Central memory CD8-positive, alpha-beta T cell (primary cell): ENCODE measurements at regions not wholly inside any gene's neighbourhood (a gene's known extent, or its start where the extent isn't known, plus 50 kb on each side); places are given as distances from the start of the nearest gene placed in this dataset.

Experiments
- ATAC-seq: fragments of 150-1000 bp; cut with Tn5 transposase; replicated peaks from 2 replicates; pipeline ENCODE4 v1.10.0; 2022; ENCODE audit warnings: mild to moderate bottlenecking, moderate FRiP score, moderate number of reproducible peaks; ENCODE audit not compliant: poor library complexity, severe bottlenecking; ENCODE audit errors: extremely low read depth
- DNase-seq, 2 donors: peaks; one replicate each; pipeline ENCODE4 v3.0.0; 2021; ENCODE audit warnings: low spot score in 2 of 2
- H3K27ac Mint-ChIP-seq: one replicate; pipeline ENCODE4 v1.8.0; 2022; ENCODE audit warnings: low read depth, mild to moderate bottlenecking, moderate library complexity, mixed read lengths
- H3K27me3 Mint-ChIP-seq: one replicate; pipeline ENCODE4 v1.8.0; 2022; ENCODE audit warnings: mixed read lengths
- H3K36me3 Mint-ChIP-seq: one replicate; pipeline ENCODE4 v1.8.0; 2022; ENCODE audit warnings: mild to moderate bottlenecking, moderate library complexity, mixed read lengths; ENCODE audit not compliant: insufficient read depth
- H3K4me1 Mint-ChIP-seq: one replicate; pipeline ENCODE4 v1.8.0; 2022; ENCODE audit warnings: mixed read lengths
- H3K4me3 Mint-ChIP-seq: one replicate; pipeline ENCODE4 v1.8.0; 2022; ENCODE audit warnings: mild to moderate bottlenecking, moderate library complexity, mixed read lengths
- H3K9me3 Mint-ChIP-seq: one replicate; pipeline ENCODE4 v1.8.0; 2022; ENCODE audit warnings: mixed read lengths

- DNase-seq (no peak), ATAC-seq (no peak)
- Mint-ChIP-seq H3K27me3 (no peaks in the 10 kb centered on the region), H3K9me3 (no peaks in the 10 kb centered on the region), H3K4me3 (no peak overlapping the region), H3K4me1 (no peaks in the 10 kb centered on the region), H3K36me3 (no peaks in the 10 kb centered on the region), H3K27ac (no peak overlapping the region)
Observed at GRCh38 chr6:102717252-102717651, 1323.7 kb downstream of the GRIK2 start.

GRCh38 chr6:102701019-102701418 lies 1307.5 kb downstream of the GRIK2 start:
- H3K27me3 Mint-ChIP-seq = no peaks in the 10 kb centered on the region
- no peak for DNase-seq
- H3K27ac Mint-ChIP-seq = no peak overlapping the region
- no peak for ATAC-seq
- no peak overlapping the region for H3K4me3 Mint-ChIP-seq
- peaks cover 17% of the 10 kb centered on the region for H3K9me3 Mint-ChIP-seq
- no peaks in the 10 kb centered on the region for H3K4me1 Mint-ChIP-seq
- no peaks in the 10 kb centered on the region for H3K36me3 Mint-ChIP-seq

GRCh38 chr6:102686461-102686860 lies 1293.0 kb downstream of the GRIK2 start:
- no peaks in the 10 kb centered on the region for H3K27me3 Mint-ChIP-seq
- no peaks in the 10 kb centered on the region for H3K36me3 Mint-ChIP-seq
- ATAC-seq (no peak), DNase-seq (no peak)
- no peak overlapping the region for H3K4me3 Mint-ChIP-seq
- no peaks in the 10 kb centered on the region for H3K4me1 Mint-ChIP-seq
- H3K27ac Mint-ChIP-seq = no peak overlapping the region
- H3K9me3 Mint-ChIP-seq = peaks cover 16% of the 10 kb centered on the region

GRCh38 chr6:102680413-102680812 lies 1286.9 kb downstream of the GRIK2 start:
- no peaks in the 10 kb centered on the region for H3K4me1 Mint-ChIP-seq
- no peaks in the 10 kb centered on the region for H3K36me3 Mint-ChIP-seq
- H3K9me3 Mint-ChIP-seq = peaks cover 13% of the 10 kb centered on the region
- DNase-seq (no peak), ATAC-seq (no peak)
- no peaks in the 10 kb centered on the region for H3K27me3 Mint-ChIP-seq
- H3K27ac Mint-ChIP-seq = no peak overlapping the region
- no peak overlapping the region for H3K4me3 Mint-ChIP-seq

GRCh38 chr6:102679865-102680264 lies 1286.4 kb downstream of the GRIK2 start:
- Mint-ChIP-seq H3K27me3 (no peaks in the 10 kb centered on the region), H3K36me3 (no peaks in the 10 kb centered on the region), H3K4me1 (no peaks in the 10 kb centered on the region), H3K27ac (no peak overlapping the region), H3K9me3 (peaks cover 13% of the 10 kb centered on the region), H3K4me3 (no peak overlapping the region)
- ATAC-seq = no peak
- no peak for DNase-seq

GRCh38 chr6:102677225-102677624 lies 1283.7 kb downstream of the GRIK2 start:
- ATAC-seq = no peak
- no peaks in the 10 kb centered on the region for H3K4me1 Mint-ChIP-seq
- no peaks in the 10 kb centered on the region for H3K27me3 Mint-ChIP-seq
- no peaks in the 10 kb centered on the region for H3K36me3 Mint-ChIP-seq
- DNase-seq = no peak
- peaks cover 6% of the 10 kb centered on the region for H3K9me3 Mint-ChIP-seq
- H3K4me3 Mint-ChIP-seq = no peak overlapping the region
- no peak overlapping the region for H3K27ac Mint-ChIP-seq

GRCh38 chr6:102670735-102671134 lies 1277.2 kb downstream of the GRIK2 start:
- Mint-ChIP-seq H3K27ac (no peak overlapping the region), H3K9me3 (peaks cover 11% of the 10 kb centered on the region), H3K36me3 (no peaks in the 10 kb centered on the region)

GRCh38 chr6:102662851-102663250 lies 1269.3 kb downstream of the GRIK2 start:
- Mint-ChIP-seq H3K4me3 (no peak overlapping the region), H3K27ac (no peak overlapping the region), H3K36me3 (no peaks in the 10 kb centered on the region), H3K4me1 (no peaks in the 10 kb centered on the region), H3K9me3 (peaks cover 22% of the 10 kb centered on the region), H3K27me3 (no peaks in the 10 kb centered on the region)
- DNase-seq (no peak), ATAC-seq (no peak)

More at GRCh38 chr6:102670735-102671134, 1277.2 kb downstream of the GRIK2 start:
- no peaks in the 10 kb centered on the region for H3K4me1 Mint-ChIP-seq
- H3K4me3 Mint-ChIP-seq = no peak overlapping the region
- ATAC-seq (no peak), DNase-seq (no peak)
- H3K27me3 Mint-ChIP-seq = no peaks in the 10 kb centered on the region

GRCh38 chr6:102660303-102660702 lies 1266.8 kb downstream of the GRIK2 start:
- Mint-ChIP-seq H3K4me1 (no peaks in the 10 kb centered on the region), H3K9me3 (peaks cover 24% of the 10 kb centered on the region), H3K27me3 (no peaks in the 10 kb centered on the region), H3K4me3 (no peak overlapping the region), H3K36me3 (no peaks in the 10 kb centered on the region), H3K27ac (no peak overlapping the region)
- ATAC-seq = no peak
- DNase-seq = no peak

GRCh38 chr6:102655823-102656222 lies 1262.3 kb downstream of the GRIK2 start:
- Mint-ChIP-seq H3K4me1 (no peaks in the 10 kb centered on the region), H3K4me3 (no peak overlapping the region), H3K36me3 (no peaks in the 10 kb centered on the region), H3K9me3 (peaks cover 22% of the 10 kb centered on the region), H3K27me3 (no peaks in the 10 kb centered on the region), H3K27ac (no peak overlapping the region)
- DNase-seq = no peak
- ATAC-seq = no peak

- Mint-ChIP-seq H3K9me3 (peaks cover 4% of the 10 kb centered on the region), H3K4me1 (no peaks in the 10 kb centered on the region), H3K27me3 (no peaks in the 10 kb centered on the region), H3K27ac (no peak overlapping the region), H3K36me3 (no peaks in the 10 kb centered on the region), H3K4me3 (no peak overlapping the region)
- ATAC-seq (no peak), DNase-seq (no peak)
Observed at GRCh38 chr6:102641426-102641825, 1247.9 kb downstream of the GRIK2 start.

GRCh38 chr6:102631921-102632320 lies 1238.4 kb downstream of the GRIK2 start:
- Mint-ChIP-seq H3K4me3 (no peak overlapping the region), H3K36me3 (peaks cover 1% of the 10 kb centered on the region), H3K27ac (no peak overlapping the region), H3K27me3 (no peaks in the 10 kb centered on the region), H3K4me1 (no peaks in the 10 kb centered on the region), H3K9me3 (peaks cover 14% of the 10 kb centered on the region)
- no peak for DNase-seq
- no peak for ATAC-seq

GRCh38 chr6:102623201-102623600 lies 1229.7 kb downstream of the GRIK2 start:
- Mint-ChIP-seq H3K36me3 (no peaks in the 10 kb centered on the region), H3K27ac (no peak overlapping the region), H3K27me3 (no peaks in the 10 kb centered on the region), H3K4me3 (no peak overlapping the region), H3K9me3 (peaks cover 13% of the 10 kb centered on the region), H3K4me1 (no peaks in the 10 kb centered on the region)
- DNase-seq (no peak), ATAC-seq (no peak)

- Mint-ChIP-seq H3K36me3 (no peaks in the 10 kb centered on the region), H3K4me3 (no peak overlapping the region), H3K27me3 (no peaks in the 10 kb centered on the region), H3K27ac (no peak overlapping the region), H3K4me1 (no peaks in the 10 kb centered on the region), H3K9me3 (peaks cover 9% of the 10 kb centered on the region)
- DNase-seq (no peak), ATAC-seq (no peak)
Observed at GRCh38 chr6:102619585-102619984, 1226.1 kb downstream of the GRIK2 start.
